BJ (cell line): ENCODE measurements at regions not wholly inside any gene's neighbourhood (a gene's known extent, or its start where the extent isn't known, plus 50 kb on each side); places are given as distances from the start of the nearest gene placed in this dataset.

Experiments used
- CTCF ChIA-PET: fragments of 350-600 bp; formaldehyde crosslinking; extraction: SDS; loops from one replicate; lab custom pipeline; 2021; ENCODE audit warnings: antibody characterized with exemption, inconsistent platforms; lab: Yijun Ruan, JAX
- POLR2A ChIA-PET: fragments of 300-600 bp; sonication (Branson Sonifier 250); formaldehyde crosslinking; extraction: SDS; loops from one replicate; lab custom pipeline; 2021; ENCODE audit warnings: antibody characterized with exemption; lab: Charles Lee
- DNase-seq: peaks from one replicate; pipeline ENCODE4 v3.0.0-alpha.2; 2011; ENCODE audit warnings: low read depth
- H3K27me3 ChIP-seq: 2 replicates; pipeline ENCODE4 v1.6.0; 2011; ENCODE audit warnings: low read length; ENCODE audit not compliant: control insufficient read depth, insufficient read depth
- H3K36me3 ChIP-seq: 2 replicates; pipeline ENCODE4 v1.5.1; 2011; ENCODE audit warnings: low read length; ENCODE audit not compliant: control insufficient read depth, insufficient read depth
- H3K4me3 ChIP-seq: 2 replicates; pipeline ENCODE4 v1.5.1; 2011; ENCODE audit warnings: low read depth, mild to moderate bottlenecking, control low read depth, low read length
- CTCF ChIP-seq: IDR thresholded peaks from 2 replicates; pipeline ENCODE4 v1.5.1; 2011; ENCODE audit warnings: low read depth, mild to moderate bottlenecking, control low read depth, inconsistent platforms, low read length, moderate library complexity; ENCODE audit not compliant: insufficient read depth

DNA sequence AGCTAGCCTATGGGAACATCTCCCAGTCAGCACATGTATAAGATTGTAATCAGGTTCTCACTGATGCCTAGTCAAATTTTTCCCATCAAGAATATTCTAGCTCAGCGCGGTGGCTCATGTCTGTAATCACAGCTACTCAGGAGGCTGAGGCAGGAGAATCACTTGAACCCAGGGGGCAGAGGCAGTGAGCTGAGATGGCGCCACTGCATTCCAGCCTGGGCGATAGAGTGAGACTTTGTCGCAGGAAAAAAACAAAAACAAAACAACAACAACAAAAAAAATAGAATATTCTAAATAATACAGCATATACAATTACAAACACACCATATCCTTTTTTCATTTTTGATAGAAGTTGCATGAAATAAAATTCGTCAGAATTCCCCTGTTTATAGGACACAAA is 67.5 kb upstream of the MYCN start:
- no peak for TF ChIP-seq CTCF
- H3K36me3 ChIP-seq = no peaks in the 10 kb centered on the region
- ChIA-PET POLR2A (no interaction called here), CTCF (no interaction called here)
- H3K27me3 ChIP-seq = no peaks in the 10 kb centered on the region
- no peak for DNase-seq
- no peak overlapping the region for H3K4me3 ChIP-seq

DNA sequence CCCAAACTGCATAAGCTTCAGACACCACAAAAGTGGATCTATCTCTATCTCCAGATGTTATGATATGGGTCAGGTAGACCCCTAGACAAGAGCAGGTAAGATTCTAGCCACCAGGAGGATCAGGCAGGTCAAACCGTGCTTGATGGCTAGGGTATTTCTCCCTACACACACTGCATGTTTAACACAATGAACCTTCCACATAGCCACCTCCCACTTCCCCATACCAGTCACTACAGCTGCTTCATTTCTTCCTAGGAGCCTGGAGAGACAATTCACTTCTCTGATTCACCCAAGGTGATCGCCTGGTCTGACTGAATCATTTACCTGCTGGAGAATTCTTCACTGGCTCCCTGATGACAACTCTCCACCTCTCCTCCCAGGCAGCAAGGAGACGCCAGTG is 66.0 kb upstream of the MYCN start:
- ChIA-PET CTCF (no interaction called here), POLR2A (no interaction called here)
- no peak for DNase-seq

DNA sequence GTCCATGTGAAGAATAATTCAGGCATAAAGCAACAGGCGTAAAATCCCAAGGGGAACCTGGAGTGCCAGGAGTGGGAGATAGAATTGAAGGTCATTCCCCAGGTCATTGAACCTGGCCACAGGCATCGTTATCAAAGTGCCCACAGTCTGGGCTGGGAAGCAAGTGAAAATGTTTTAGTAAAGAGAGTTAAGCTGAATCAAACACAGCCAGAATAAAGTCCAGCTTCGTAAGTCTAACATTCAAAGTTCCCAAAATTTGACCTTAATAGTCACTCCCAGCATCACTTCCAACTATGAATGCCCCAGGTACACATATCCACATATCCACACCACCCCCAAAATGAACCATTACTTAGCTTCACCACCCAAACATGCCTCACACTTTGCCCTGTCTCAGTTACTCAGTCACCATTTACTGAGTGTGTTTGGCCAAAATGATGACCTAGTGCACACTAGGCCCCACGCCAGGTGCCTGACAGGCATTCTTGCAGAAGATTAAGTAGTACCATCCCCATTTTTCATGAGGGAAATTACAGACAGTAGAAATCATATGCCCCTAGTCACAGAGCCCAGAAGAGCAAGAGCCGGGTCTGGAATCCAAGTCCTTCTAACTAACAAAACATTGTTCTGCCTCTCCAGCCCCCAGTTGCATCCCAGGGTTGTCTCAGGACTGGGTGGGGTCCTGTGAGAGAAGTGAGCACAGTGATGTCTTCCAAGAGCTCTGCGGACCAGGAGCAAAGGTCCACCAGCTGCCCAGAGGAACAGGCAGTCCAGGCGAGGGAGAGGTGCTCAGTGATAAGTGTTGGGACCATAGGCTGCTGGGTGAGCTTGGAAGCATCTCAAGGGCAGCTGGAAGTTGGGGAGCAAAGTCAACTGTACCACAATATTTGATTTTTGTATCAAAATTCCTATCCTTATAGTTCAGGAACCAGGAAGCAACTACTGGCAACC is 65.2 kb upstream of the MYCN start:
- Histone ChIP-seq H3K4me3 (no peak overlapping the region), H3K36me3 (no peaks in the 10 kb centered on the region), H3K27me3 (no peaks in the 10 kb centered on the region)
- ChIA-PET CTCF (no interaction called here), POLR2A (no interaction called here)
- no peak for TF ChIP-seq CTCF
- DNase-seq = no peak

More for the DNA sequence above, 66.0 kb upstream of the MYCN start:
- no peaks in the 10 kb centered on the region for H3K27me3 ChIP-seq
- H3K4me3 ChIP-seq = no peak overlapping the region
- no peak for TF ChIP-seq CTCF
- H3K36me3 ChIP-seq = no peaks in the 10 kb centered on the region

DNA sequence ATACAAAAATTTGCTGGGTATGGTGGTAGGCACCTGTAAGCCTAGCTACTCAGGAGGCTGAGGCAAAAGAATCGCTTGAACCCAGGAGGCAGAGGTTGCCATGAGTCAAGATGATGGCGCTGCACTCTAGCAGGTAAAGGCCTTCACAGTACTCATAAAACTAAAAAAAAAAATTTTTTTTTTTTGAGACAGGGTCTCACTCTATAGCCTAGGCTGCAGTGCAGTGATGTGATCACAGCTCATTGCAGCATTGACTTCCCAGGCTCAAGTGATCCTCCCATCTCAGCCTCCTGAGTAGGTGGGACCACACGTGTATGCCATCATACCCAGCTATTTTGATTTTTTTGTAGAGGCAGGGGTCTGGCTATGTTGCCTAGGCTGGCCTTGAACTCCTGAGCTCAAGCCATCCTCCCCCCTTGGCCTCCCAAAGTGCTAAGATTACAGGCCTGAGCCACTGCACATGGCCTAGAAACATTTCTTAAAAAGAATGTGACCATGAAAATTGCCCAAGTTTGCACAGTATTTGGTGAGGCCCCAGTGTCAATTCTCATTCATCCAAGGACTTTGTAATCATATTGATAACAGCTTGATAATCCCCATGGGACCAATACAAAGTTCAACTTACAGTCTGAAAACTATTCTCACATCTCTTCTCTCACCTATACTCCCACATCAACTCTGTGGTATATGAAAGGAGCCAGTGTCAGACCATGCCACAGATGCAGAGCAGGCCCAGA is 64.2 kb upstream of the MYCN start:
- POLR2A ChIA-PET = no interaction called here
- H3K27me3 ChIP-seq = no peaks in the 10 kb centered on the region
- H3K36me3 ChIP-seq = no peaks in the 10 kb centered on the region
- CTCF ChIA-PET = no interaction called here
- TF ChIP-seq CTCF = no peak
- DNase-seq = no peak
- H3K4me3 ChIP-seq = no peak overlapping the region
